ENCODE measurements at regions not wholly inside any gene's neighbourhood (a gene's known extent, or its start where the extent isn't known, plus 50 kb on each side); places are given as distances from the start of the nearest gene placed in this dataset.

- H3K4me1 Mint-ChIP-seq (ENCODE audit: low read depth, unreplicated experiment): no peaks in the 10 kb centered on the region
- no peak for TF ChIP-seq CTCF (IDR thresholded peaks at IDR 0.05; ENCODE audit: insufficient read depth, low read depth, low read length)
- no peak for TF ChIP-seq EZH2 (IDR thresholded peaks at IDR 0.05; ENCODE audit: insufficient read depth, low read length)
- no peaks in the 10 kb centered on the region for H4K20me1 ChIP-seq (ENCODE audit: insufficient read depth, low read length)
- FAIRE-seq (no peak), DNase-seq (ENCODE audit: low read depth) (no peak)
- no peaks in the 10 kb centered on the region for H3K9me3 Mint-ChIP-seq (ENCODE audit: unreplicated experiment)
- no peaks in the 10 kb centered on the region for H3K27me3 Mint-ChIP-seq (ENCODE audit: low read depth, unreplicated experiment)
- H3K9me3 ChIP-seq (ENCODE audit: insufficient read depth, low read depth, low read length): no peaks in the 10 kb centered on the region
- no peak overlapping the region for H3K27ac ChIP-seq (ENCODE audit: low read depth, low read length)
- H3K9ac ChIP-seq (ENCODE audit: low read length): no peak overlapping the region
- H3K4me3 ChIP-seq (ENCODE audit: insufficient read depth, low read depth, low read length): no peak overlapping the region
- no peaks in the 10 kb centered on the region for H3K27me3 ChIP-seq (ENCODE audit: insufficient read depth, low read length)
- no peak overlapping the region for H3K4me3 Mint-ChIP-seq (ENCODE audit: unreplicated experiment)
- no peak overlapping the region for H3K4me2 ChIP-seq (ENCODE audit: low read length)
- no peak overlapping the region for H2AFZ ChIP-seq (ENCODE audit: low read depth, low read length)
- H3K27ac Mint-ChIP-seq (ENCODE audit: unreplicated experiment): no peak overlapping the region
- no peaks in the 10 kb centered on the region for H3K4me1 ChIP-seq (ENCODE audit: insufficient read depth, low read length)
- no peaks in the 10 kb centered on the region for H3K36me3 ChIP-seq (ENCODE audit: insufficient read depth, low read length)
- H3K79me2 ChIP-seq (ENCODE audit: insufficient read depth, low read length): no peaks in the 10 kb centered on the region
- H3K36me3 Mint-ChIP-seq (ENCODE audit: low read depth, unreplicated experiment): no peaks in the 10 kb centered on the region
These were observed 115.3 kb downstream of the SMC2 start for GRCh38 chr9:104209387-104209786.

GRCh38 chr9:104227108-104227507 is 133.0 kb downstream of the SMC2 start:
- H3K4me3 Mint-ChIP-seq (ENCODE audit: unreplicated experiment): no peak overlapping the region
- FAIRE-seq (no peak), DNase-seq (ENCODE audit: low read depth) (no peak)
- no peak overlapping the region for H3K4me3 ChIP-seq (ENCODE audit: insufficient read depth, low read depth, low read length)
- H3K9me3 Mint-ChIP-seq (ENCODE audit: unreplicated experiment): no peaks in the 10 kb centered on the region
- no peaks in the 10 kb centered on the region for H3K79me2 ChIP-seq (ENCODE audit: insufficient read depth, low read length)
- peaks cover 4% of the 10 kb centered on the region for H3K27me3 Mint-ChIP-seq (ENCODE audit: low read depth, unreplicated experiment)
- no peak overlapping the region for H2AFZ ChIP-seq (ENCODE audit: low read depth, low read length)
- no peaks in the 10 kb centered on the region for H3K4me1 ChIP-seq (ENCODE audit: insufficient read depth, low read length)
- H3K27ac ChIP-seq (ENCODE audit: low read depth, low read length): no peak overlapping the region
- H4K20me1 ChIP-seq (ENCODE audit: insufficient read depth, low read length): no peaks in the 10 kb centered on the region
- H3K36me3 Mint-ChIP-seq (ENCODE audit: low read depth, unreplicated experiment): no peaks in the 10 kb centered on the region
- TF ChIP-seq EZH2 (IDR thresholded peaks at IDR 0.05; ENCODE audit: insufficient read depth, low read length) (no peak), CTCF (IDR thresholded peaks at IDR 0.05; ENCODE audit: insufficient read depth, low read depth, low read length) (no peak)
- H3K27ac Mint-ChIP-seq (ENCODE audit: unreplicated experiment): no peak overlapping the region
- no peaks in the 10 kb centered on the region for H3K36me3 ChIP-seq (ENCODE audit: insufficient read depth, low read length)
- H3K9me3 ChIP-seq (ENCODE audit: insufficient read depth, low read depth, low read length): no peaks in the 10 kb centered on the region
- H3K27me3 ChIP-seq (ENCODE audit: insufficient read depth, low read length): no peaks in the 10 kb centered on the region
- H3K4me1 Mint-ChIP-seq (ENCODE audit: low read depth, unreplicated experiment): no peaks in the 10 kb centered on the region
- H3K9ac ChIP-seq (ENCODE audit: low read length): no peak overlapping the region
- H3K4me2 ChIP-seq (ENCODE audit: low read length): no peak overlapping the region

GRCh38 chr9:104232781-104233341 is 138.8 kb downstream of the SMC2 start:
- no peaks in the 10 kb centered on the region for H3K27me3 Mint-ChIP-seq (ENCODE audit: low read depth, unreplicated experiment)
- Histone ChIP-seq H3K27me3 (ENCODE audit: insufficient read depth, low read length) (no peaks in the 10 kb centered on the region), H3K4me1 (ENCODE audit: insufficient read depth, low read length) (peaks cover 4% of the 10 kb centered on the region), H3K4me3 (ENCODE audit: insufficient read depth, low read depth, low read length) (no peak overlapping the region), H3K4me2 (ENCODE audit: low read length) (peak overlapping the region; percentile 9), H3K79me2 (ENCODE audit: insufficient read depth, low read length) (no peaks in the 10 kb centered on the region), H2AFZ (ENCODE audit: low read depth, low read length) (peak overlapping the region; percentile 2), H3K9me3 (ENCODE audit: insufficient read depth, low read depth, low read length) (no peaks in the 10 kb centered on the region), H3K36me3 (ENCODE audit: insufficient read depth, low read length) (no peaks in the 10 kb centered on the region), H3K9ac (ENCODE audit: low read length) (no peak overlapping the region), H3K27ac (ENCODE audit: low read depth, low read length) (peak overlapping the region; percentile 74), H4K20me1 (ENCODE audit: insufficient read depth, low read length) (no peaks in the 10 kb centered on the region)
- H3K4me1 Mint-ChIP-seq (ENCODE audit: low read depth, unreplicated experiment): no peaks in the 10 kb centered on the region
- H3K27ac Mint-ChIP-seq (ENCODE audit: unreplicated experiment): no peak overlapping the region
- no peak overlapping the region for H3K4me3 Mint-ChIP-seq (ENCODE audit: unreplicated experiment)
- no peak for FAIRE-seq
- no peaks in the 10 kb centered on the region for H3K9me3 Mint-ChIP-seq (ENCODE audit: unreplicated experiment)
- TF ChIP-seq CTCF (IDR thresholded peaks at IDR 0.05; ENCODE audit: insufficient read depth, low read depth, low read length) (no peak), EZH2 (IDR thresholded peaks at IDR 0.05; ENCODE audit: insufficient read depth, low read length) (no peak)
- peak; percentile 9 for DNase-seq (ENCODE audit: low read depth)
- no peaks in the 10 kb centered on the region for H3K36me3 Mint-ChIP-seq (ENCODE audit: low read depth, unreplicated experiment)
